ENCODE measurements at regions not wholly inside any gene's neighbourhood (a gene's known extent, or its start where the extent isn't known, plus 50 kb on each side); places are given as distances from the start of the nearest gene placed in this dataset.
A peak's percentile ranks its signal among the peaks of the same experiment; 100 is the strongest.
"Not testable (repeated sequence)": the region's sequence is repeated elsewhere in the genome, so short reads cannot be mapped to it uniquely, and the experiment has no call there.

DNA sequence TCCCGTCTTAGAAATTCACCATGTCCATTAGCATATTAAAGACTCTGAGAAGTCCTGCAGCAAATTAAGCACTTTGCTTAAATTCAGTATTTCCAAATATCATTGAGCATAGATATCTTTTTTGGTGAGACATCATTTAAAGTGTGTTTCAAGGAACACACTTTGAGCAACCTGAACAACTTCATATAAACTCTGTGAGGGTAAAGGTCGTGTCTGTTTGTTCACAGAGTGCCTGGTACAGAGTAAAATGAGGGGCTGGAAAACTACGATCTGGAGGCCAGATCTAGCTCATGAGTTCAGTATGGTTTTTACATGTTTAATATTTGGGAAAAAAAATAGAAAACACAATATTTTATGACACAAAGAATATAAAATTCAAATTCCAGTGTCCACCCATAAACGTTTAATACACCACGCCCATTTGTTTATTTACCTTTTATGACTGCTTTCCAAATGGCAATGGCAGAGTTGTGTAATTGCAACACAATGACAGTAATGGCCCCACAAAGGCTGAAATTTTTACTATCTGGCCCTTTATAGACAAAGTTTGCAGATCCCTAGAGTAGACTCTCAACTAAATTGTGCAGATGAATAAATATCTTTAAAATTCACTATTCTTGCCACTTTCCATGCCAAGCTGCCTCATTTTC, 67.4 kb downstream of the SNTN start:
- no peak overlapping the region for H3K4me3 ChIP-seq (replicated peaks in 1 of 2; ENCODE audit: low read depth in 2 of 2, low read length in 2 of 2)
- TF ChIP-seq, protein P1, sequence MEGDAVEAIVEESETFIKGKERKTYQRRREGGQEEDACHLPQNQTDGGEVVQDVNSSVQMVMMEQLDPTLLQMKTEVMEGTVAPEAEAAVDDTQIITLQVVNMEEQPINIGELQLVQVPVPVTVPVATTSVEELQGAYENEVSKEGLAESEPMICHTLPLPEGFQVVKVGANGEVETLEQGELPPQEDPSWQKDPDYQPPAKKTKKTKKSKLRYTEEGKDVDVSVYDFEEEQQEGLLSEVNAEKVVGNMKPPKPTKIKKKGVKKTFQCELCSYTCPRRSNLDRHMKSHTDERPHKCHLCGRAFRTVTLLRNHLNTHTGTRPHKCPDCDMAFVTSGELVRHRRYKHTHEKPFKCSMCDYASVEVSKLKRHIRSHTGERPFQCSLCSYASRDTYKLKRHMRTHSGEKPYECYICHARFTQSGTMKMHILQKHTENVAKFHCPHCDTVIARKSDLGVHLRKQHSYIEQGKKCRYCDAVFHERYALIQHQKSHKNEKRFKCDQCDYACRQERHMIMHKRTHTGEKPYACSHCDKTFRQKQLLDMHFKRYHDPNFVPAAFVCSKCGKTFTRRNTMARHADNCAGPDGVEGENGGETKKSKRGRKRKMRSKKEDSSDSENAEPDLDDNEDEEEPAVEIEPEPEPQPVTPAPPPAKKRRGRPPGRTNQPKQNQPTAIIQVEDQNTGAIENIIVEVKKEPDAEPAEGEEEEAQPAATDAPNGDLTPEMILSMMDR (IDR thresholded peaks at IDR 0.05; ENCODE audit: low read depth, low read length) = no peak
- no peak for DNase-seq (ENCODE audit: low read depth in 2 of 2)

DNA sequence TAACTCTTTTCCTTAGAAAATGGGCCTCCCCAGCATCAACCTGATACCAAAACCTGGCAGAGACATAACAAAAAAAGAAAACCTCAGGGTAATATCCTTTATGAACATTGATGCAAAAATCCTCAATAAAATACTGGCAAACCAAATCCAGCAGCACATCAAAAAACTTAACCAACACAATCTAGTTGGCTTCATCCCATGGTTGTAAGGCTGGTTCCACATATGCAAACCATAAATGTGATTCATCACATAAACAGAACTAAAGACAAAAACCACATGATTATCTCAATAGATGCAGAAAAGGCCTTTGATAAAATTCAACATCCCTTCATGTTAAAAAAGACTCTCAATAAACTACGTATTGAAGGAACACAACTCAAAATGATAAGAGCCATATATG, 68.5 kb downstream of the SNTN start:
- DNase-seq (ENCODE audit: low read depth in 2 of 2) = peak in 1 of 2 donors; percentile 10
- H3K4me3 ChIP-seq (replicated peaks in 1 of 2; ENCODE audit: low read depth in 2 of 2, low read length in 2 of 2) = not testable (repeated sequence)

DNA sequence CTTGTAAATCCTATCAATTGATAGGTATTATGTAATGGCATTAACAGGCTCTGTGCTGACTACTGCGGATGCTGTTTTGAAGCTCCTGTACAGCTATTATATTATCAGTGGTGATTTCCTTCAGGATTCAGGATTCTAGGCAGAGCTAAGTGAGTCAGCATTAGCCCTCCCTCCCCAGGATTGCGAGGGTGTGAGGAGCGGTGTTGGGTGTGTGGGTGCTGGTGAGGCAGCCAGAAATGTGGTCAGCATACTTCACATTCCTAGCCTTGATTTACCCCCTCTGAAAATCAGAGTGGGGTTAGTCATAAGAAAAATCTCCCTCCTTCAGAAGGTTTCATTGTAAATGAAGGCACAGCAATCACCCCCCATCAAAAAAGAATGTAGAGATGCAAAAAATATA, 72.5 kb downstream of the SNTN start:
- DNase-seq (ENCODE audit: low read depth in 2 of 2) = peak; percentile 77 to 85
- TF ChIP-seq, protein P1 (IDR thresholded peaks at IDR 0.05; ENCODE audit: low read depth, low read length) = no peak
- H3K4me3 ChIP-seq (replicated peaks in 1 of 2; ENCODE audit: low read depth in 2 of 2, low read length in 2 of 2) = no peak overlapping the region

DNA sequence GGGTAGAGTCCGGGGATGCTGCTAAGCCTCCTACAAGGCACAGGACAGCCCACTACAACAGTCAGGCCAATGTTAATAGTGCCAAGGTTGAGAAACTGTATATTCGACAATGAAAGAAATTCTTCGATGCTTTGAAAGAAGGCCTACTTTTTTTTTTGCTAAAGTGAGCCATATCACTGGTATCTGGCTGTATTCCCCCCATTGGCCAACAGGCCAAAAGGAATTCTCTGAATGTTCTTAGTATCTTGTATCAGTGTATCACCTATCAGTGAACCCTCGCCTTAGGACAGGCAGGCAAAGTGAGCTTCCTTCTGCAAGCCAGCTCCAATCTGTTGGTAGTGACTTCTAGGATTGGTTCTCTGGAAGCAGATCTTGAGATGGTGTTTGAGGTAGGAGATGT, 74.2 kb downstream of the SNTN start:
- DNase-seq (ENCODE audit: low read depth in 2 of 2) = no peak
- TF ChIP-seq, protein P1 (IDR thresholded peaks at IDR 0.05; ENCODE audit: low read depth, low read length) = no peak

DNA sequence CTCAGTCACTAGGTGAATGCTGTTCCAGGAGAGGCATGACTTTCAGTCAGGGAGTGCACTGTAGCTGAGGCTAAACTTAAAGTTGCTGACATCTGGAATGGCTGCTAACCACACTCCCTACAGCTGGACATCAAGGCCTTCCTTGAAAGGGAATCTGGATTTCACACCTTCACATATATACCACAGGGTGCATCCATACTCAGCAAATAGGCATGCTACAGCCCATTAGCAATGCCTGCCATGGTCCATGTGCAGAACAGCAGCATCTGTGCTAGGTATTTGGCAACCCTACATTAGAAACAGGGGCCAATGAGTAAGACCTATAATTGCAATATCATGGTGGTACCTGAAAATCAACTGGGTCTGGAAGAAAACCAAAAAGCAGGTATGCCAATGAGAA, 74.8 kb downstream of the SNTN start:
- no peak for DNase-seq (ENCODE audit: low read depth in 2 of 2)
- TF ChIP-seq, protein P1 (IDR thresholded peaks at IDR 0.05; ENCODE audit: low read depth, low read length) = no peak

More for the DNA sequence above, 74.2 kb downstream of the SNTN start:
- H3K4me3 ChIP-seq (replicated peaks in 1 of 2; ENCODE audit: low read depth in 2 of 2, low read length in 2 of 2) = no peak overlapping the region

DNA sequence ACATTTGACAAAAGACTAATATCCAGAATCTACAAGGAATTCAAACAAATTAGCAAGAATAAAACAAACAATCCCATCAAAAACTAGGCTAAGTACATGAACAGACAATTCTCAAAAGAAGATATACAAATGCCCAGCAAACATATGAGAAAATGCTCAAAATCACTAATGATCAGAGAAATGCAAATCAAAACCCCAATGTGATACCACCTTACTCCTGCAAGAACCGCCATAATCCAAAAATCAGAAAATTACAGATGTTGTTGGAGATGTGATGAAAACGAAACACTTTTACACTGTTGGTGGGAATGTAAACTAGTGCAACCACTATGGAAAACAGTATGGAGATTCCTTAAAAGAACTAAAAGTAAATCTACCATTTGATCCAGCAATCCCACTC, 79.4 kb downstream of the SNTN start:
- TF ChIP-seq, protein P1 (IDR thresholded peaks at IDR 0.05; ENCODE audit: low read depth, low read length) = no peak

More for the DNA sequence above, 74.8 kb downstream of the SNTN start:
- H3K4me3 ChIP-seq (replicated peaks in 1 of 2; ENCODE audit: low read depth in 2 of 2, low read length in 2 of 2) = no peak overlapping the region

DNA sequence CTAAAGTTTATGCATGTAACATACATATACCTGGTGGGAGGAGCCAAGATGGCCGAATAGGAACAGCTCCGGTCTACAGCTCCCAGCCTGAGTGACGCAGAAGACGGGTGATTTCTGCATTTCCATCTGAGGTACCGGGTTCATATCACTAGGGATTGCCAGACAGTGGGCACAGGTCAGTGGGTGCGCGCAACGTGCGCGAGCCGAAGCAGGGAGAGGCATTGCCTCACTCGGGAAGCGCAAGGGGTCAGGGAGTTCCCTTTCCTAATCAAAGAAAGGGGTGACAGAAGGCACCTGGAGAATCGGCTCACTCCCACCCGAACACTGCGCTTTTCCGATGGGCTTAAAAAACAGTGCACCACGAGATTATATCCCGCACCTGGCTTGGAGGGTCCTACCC, 80.8 kb downstream of the SNTN start:
- H3K4me3 ChIP-seq (replicated peaks in 1 of 2; ENCODE audit: low read depth in 2 of 2, low read length in 2 of 2); DNase-seq (ENCODE audit: low read depth in 2 of 2): not testable (repeated sequence)

More for the DNA sequence above, 79.4 kb downstream of the SNTN start:
- DNase-seq (ENCODE audit: low read depth in 2 of 2) = no peak
- H3K4me3 ChIP-seq (replicated peaks in 1 of 2; ENCODE audit: low read depth in 2 of 2, low read length in 2 of 2) = no peak overlapping the region

DNA sequence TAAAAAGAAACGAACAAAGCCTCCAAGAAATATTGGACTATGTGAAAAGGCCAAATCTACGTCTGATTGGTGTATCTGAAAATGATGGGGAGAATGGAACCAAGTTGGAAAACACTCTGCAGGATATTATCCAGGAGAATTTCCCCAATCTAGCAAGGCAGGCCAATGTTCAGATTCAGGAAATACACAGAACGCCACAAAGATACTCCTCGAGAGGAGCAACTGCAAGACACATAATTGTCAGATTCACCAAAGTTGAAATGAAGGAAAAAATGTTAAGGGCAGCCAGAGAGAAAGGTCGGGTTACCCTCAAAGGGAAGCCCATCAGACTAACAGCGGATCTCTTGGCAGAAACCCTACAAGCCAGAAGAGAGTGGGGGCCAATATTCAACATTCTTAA, 82.2 kb downstream of the SNTN start:
- not testable (repeated sequence) for H3K4me3 ChIP-seq (replicated peaks in 1 of 2; ENCODE audit: low read depth in 2 of 2, low read length in 2 of 2); DNase-seq (ENCODE audit: low read depth in 2 of 2)

DNA sequence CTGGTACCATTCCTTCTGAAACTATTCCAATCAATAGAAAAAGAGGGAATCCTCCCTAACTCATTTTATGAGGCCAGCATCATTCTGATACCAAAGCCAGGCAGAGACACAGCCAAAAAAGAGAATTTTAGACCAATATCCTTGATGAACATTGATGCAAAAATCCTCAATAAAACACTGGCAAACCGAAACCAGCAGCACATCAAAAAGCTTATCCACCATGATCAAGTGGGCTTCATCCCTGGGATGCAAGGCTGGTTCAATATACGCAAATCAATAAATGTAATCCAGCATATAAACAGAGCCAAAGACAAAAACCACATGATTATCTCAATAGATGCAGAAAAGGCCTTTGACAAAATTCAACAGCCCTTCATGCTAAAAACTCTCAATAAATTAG, 82.3 kb upstream of the C3orf49 start:
- not testable (repeated sequence) for H3K4me3 ChIP-seq (replicated peaks in 1 of 2; ENCODE audit: low read depth in 2 of 2, low read length in 2 of 2); DNase-seq (ENCODE audit: low read depth in 2 of 2)

DNA sequence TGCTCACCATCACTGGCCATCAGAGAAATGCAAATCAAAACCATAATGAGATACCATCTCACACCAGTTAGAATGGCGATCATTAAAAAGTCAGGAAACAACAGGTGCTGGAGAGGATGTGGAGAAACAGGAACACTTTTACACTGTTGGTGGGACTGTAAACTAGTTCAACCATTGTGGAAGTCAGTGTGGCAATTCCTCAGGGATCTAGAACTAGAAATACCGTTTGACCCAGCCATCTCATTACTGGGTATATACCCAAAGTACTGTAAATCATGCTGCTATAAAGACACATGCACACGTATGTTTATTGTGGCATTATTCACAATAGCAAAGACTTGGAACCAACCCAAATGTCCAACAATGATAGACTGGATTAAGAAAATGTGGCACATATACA, 80.5 kb upstream of the C3orf49 start:
- not testable (repeated sequence) for DNase-seq (ENCODE audit: low read depth in 2 of 2); H3K4me3 ChIP-seq (replicated peaks in 1 of 2; ENCODE audit: low read depth in 2 of 2, low read length in 2 of 2)
